Karpas-422 (cell line): ENCODE measurements at regions not wholly inside any gene's neighbourhood (a gene's known extent, or its start where the extent isn't known, plus 50 kb on each side); places are given as distances from the start of the nearest gene placed in this dataset.

Experiments used
- DNase-seq: peaks from one replicate; pipeline ENCODE4 v3.0.0-alpha.2; 2015
- H2AFZ ChIP-seq: fragments of 200-600 bp; sonication (generic); 2 replicates; pipeline ENCODE4 v1.6.1; 2014; ENCODE audit warnings: antibody characterized with exemption, low read length, mixed read lengths
- H3K27ac ChIP-seq: fragments of 200-600 bp; sonication (generic); 2 replicates; pipeline ENCODE4 v1.5.1; 2014; ENCODE audit warnings: mild to moderate bottlenecking, low read length, moderate library complexity
- H3K27me3 ChIP-seq: fragments of 200-600 bp; sonication (generic); 2 replicates; pipeline ENCODE4 v1.6.1; 2014; ENCODE audit warnings: low read length, mixed read lengths
- H3K36me3 ChIP-seq: fragments of 200-600 bp; sonication (generic); 2 replicates; pipeline ENCODE4 v1.6.1; 2014; ENCODE audit warnings: low read length, mixed read lengths; ENCODE audit not compliant: insufficient read depth
- H3K4me1 ChIP-seq: fragments of 200-600 bp; sonication (generic); 2 replicates; pipeline ENCODE4 v1.6.1; 2014; ENCODE audit warnings: mild to moderate bottlenecking, low read length, mixed read lengths
- H3K4me2 ChIP-seq: fragments of 200-600 bp; sonication (generic); 2 replicates; pipeline ENCODE4 v1.6.1; 2014; ENCODE audit warnings: low read length, low read depth, mild to moderate bottlenecking; ENCODE audit not compliant: poor library complexity, severe bottlenecking
- H3K4me3 ChIP-seq: fragments of 200-600 bp; sonication (generic); 2 replicates; pipeline ENCODE4 v1.5.1; 2014; ENCODE audit warnings: mild to moderate bottlenecking, antibody characterized with exemption, low read length, mixed read lengths
- H3K79me2 ChIP-seq: fragments of 200-600 bp; sonication (generic); 2 replicates; pipeline ENCODE4 v1.6.1; 2014; ENCODE audit warnings: mild to moderate bottlenecking, low read length, mixed read lengths
- H3K9ac ChIP-seq: fragments of 200-600 bp; sonication (generic); 2 replicates; pipeline ENCODE4 v1.6.0; 2014; ENCODE audit warnings: low read length
- H3K9me2 ChIP-seq: fragments of 200-600 bp; sonication (generic), shearing (Covaris generic); replicated peaks from 2 replicates; pipeline ENCODE4 v1.6.0; 2014; ENCODE audit warnings: mild to moderate bottlenecking, low read length, moderate library complexity; ENCODE audit not compliant: insufficient read depth
- H3K9me3 ChIP-seq: fragments of 300-700, 200-600 bp; sonication (generic); 2 replicates; pipeline ENCODE4 v1.6.1; 2014; ENCODE audit warnings: low read length, mixed read lengths
- H4K20me1 ChIP-seq: fragments of 200-600 bp; sonication (generic); 2 replicates; pipeline ENCODE4 v1.6.1; 2014; ENCODE audit warnings: mild to moderate bottlenecking, antibody characterized with exemption, low read length, low read depth; ENCODE audit not compliant: insufficient read depth

- Histone ChIP-seq H4K20me1 (no peaks in the 10 kb centered on the region), H3K79me2 (no peaks in the 10 kb centered on the region), H2AFZ (no peak overlapping the region), H3K36me3 (no peaks in the 10 kb centered on the region), H3K9ac (no peak overlapping the region), H3K27ac (no peak overlapping the region), H3K9me3 (no peaks in the 10 kb centered on the region), H3K4me1 (no peaks in the 10 kb centered on the region), H3K4me2 (no peak overlapping the region), H3K9me2 (no peaks in the 10 kb centered on the region), H3K4me3 (no peak overlapping the region), H3K27me3 (no peaks in the 10 kb centered on the region)
- DNase-seq, result no peak
Measured at GRCh38 chr9:7354704-7355103, 444.9 kb downstream of the DMAC1 start.

- Histone ChIP-seq H3K9ac (no peak overlapping the region), H3K27me3 (no peaks in the 10 kb centered on the region), H3K4me2 (no peak overlapping the region), H3K4me3 (no peak overlapping the region), H2AFZ (no peak overlapping the region), H3K9me2 (no peaks in the 10 kb centered on the region), H3K9me3 (no peaks in the 10 kb centered on the region), H3K79me2 (no peaks in the 10 kb centered on the region), H3K36me3 (no peaks in the 10 kb centered on the region), H4K20me1 (no peaks in the 10 kb centered on the region), H3K4me1 (no peaks in the 10 kb centered on the region), H3K27ac (no peak overlapping the region)
- DNase-seq, result no peak
Measured at GRCh38 chr9:7348692-7349091, 450.9 kb downstream of the DMAC1 start.

GRCh38 chr9:7347556-7347955 is 452.0 kb downstream of the DMAC1 start:
- H3K9me3 ChIP-seq, result no peaks in the 10 kb centered on the region
- H3K36me3 ChIP-seq, result no peaks in the 10 kb centered on the region
- no peak overlapping the region for H3K27ac ChIP-seq
- no peaks in the 10 kb centered on the region for H3K79me2 ChIP-seq
- no peak overlapping the region for H2AFZ ChIP-seq
- H3K9me2 ChIP-seq, result no peaks in the 10 kb centered on the region
- no peak overlapping the region for H3K9ac ChIP-seq
- no peak overlapping the region for H3K4me2 ChIP-seq
- H4K20me1 ChIP-seq, result no peaks in the 10 kb centered on the region
- no peak overlapping the region for H3K4me3 ChIP-seq
- H3K27me3 ChIP-seq, result no peaks in the 10 kb centered on the region
- DNase-seq, result no peak
- no peaks in the 10 kb centered on the region for H3K4me1 ChIP-seq

- no peak overlapping the region for H3K4me2 ChIP-seq
- H2AFZ ChIP-seq, result no peak overlapping the region
- H3K79me2 ChIP-seq, result no peaks in the 10 kb centered on the region
Measured at GRCh38 chr9:7346144-7346543, 453.4 kb downstream of the DMAC1 start.

GRCh38 chr9:7342736-7343135 is 456.8 kb downstream of the DMAC1 start:
- no peak overlapping the region for H2AFZ ChIP-seq
- no peak overlapping the region for H3K4me3 ChIP-seq
- H3K4me2 ChIP-seq, result no peak overlapping the region
- no peaks in the 10 kb centered on the region for H3K27me3 ChIP-seq
- H3K9me3 ChIP-seq, result no peaks in the 10 kb centered on the region
- no peaks in the 10 kb centered on the region for H4K20me1 ChIP-seq
- no peak for DNase-seq
- no peaks in the 10 kb centered on the region for H3K36me3 ChIP-seq
- H3K4me1 ChIP-seq, result no peaks in the 10 kb centered on the region
- H3K79me2 ChIP-seq, result no peaks in the 10 kb centered on the region
- H3K9ac ChIP-seq, result no peak overlapping the region
- H3K27ac ChIP-seq, result no peak overlapping the region
- no peaks in the 10 kb centered on the region for H3K9me2 ChIP-seq

More at GRCh38 chr9:7346144-7346543, 453.4 kb downstream of the DMAC1 start:
- H3K4me3 ChIP-seq, result no peak overlapping the region
- H4K20me1 ChIP-seq, result no peaks in the 10 kb centered on the region
- H3K27ac ChIP-seq, result no peak overlapping the region
- H3K9me3 ChIP-seq, result no peaks in the 10 kb centered on the region
- H3K36me3 ChIP-seq, result no peaks in the 10 kb centered on the region
- DNase-seq, result no peak
- H3K9ac ChIP-seq, result no peak overlapping the region
- H3K9me2 ChIP-seq, result no peaks in the 10 kb centered on the region
- no peaks in the 10 kb centered on the region for H3K27me3 ChIP-seq
- H3K4me1 ChIP-seq, result no peaks in the 10 kb centered on the region

- DNase-seq, result peak; percentile 54
- no peak overlapping the region for H3K4me2 ChIP-seq
- H3K9me3 ChIP-seq, result no peaks in the 10 kb centered on the region
- H2AFZ ChIP-seq, result no peak overlapping the region
- no peaks in the 10 kb centered on the region for H4K20me1 ChIP-seq
- no peak overlapping the region for H3K4me3 ChIP-seq
- H3K79me2 ChIP-seq, result no peaks in the 10 kb centered on the region
- no peaks in the 10 kb centered on the region for H3K4me1 ChIP-seq
- no peak overlapping the region for H3K9ac ChIP-seq
- H3K36me3 ChIP-seq, result no peaks in the 10 kb centered on the region
- H3K27ac ChIP-seq, result no peak overlapping the region
- no peaks in the 10 kb centered on the region for H3K27me3 ChIP-seq
- H3K9me2 ChIP-seq, result no peaks in the 10 kb centered on the region
Measured at GRCh38 chr9:7342229-7342628, 457.3 kb downstream of the DMAC1 start.

- no peak for DNase-seq
- no peaks in the 10 kb centered on the region for H3K9me2 ChIP-seq
- no peaks in the 10 kb centered on the region for H3K27me3 ChIP-seq
- no peaks in the 10 kb centered on the region for H3K79me2 ChIP-seq
- H3K4me3 ChIP-seq, result no peak overlapping the region
- H2AFZ ChIP-seq, result no peak overlapping the region
- H3K36me3 ChIP-seq, result no peaks in the 10 kb centered on the region
- H4K20me1 ChIP-seq, result no peaks in the 10 kb centered on the region
- no peak overlapping the region for H3K27ac ChIP-seq
- no peaks in the 10 kb centered on the region for H3K4me1 ChIP-seq
- no peaks in the 10 kb centered on the region for H3K9me3 ChIP-seq
- no peak overlapping the region for H3K9ac ChIP-seq
- H3K4me2 ChIP-seq, result no peak overlapping the region
Measured at GRCh38 chr9:7341571-7341970, 458.0 kb downstream of the DMAC1 start.

GRCh38 chr9:7340451-7340850 is 459.1 kb downstream of the DMAC1 start:
- no peaks in the 10 kb centered on the region for H4K20me1 ChIP-seq
- H3K9ac ChIP-seq, result no peak overlapping the region
- H3K36me3 ChIP-seq, result no peaks in the 10 kb centered on the region
- H3K79me2 ChIP-seq, result no peaks in the 10 kb centered on the region
- DNase-seq, result no peak
- H3K9me2 ChIP-seq, result no peaks in the 10 kb centered on the region
- H3K27me3 ChIP-seq, result no peaks in the 10 kb centered on the region
- H3K9me3 ChIP-seq, result no peaks in the 10 kb centered on the region
- no peak overlapping the region for H3K4me2 ChIP-seq
- H2AFZ ChIP-seq, result no peak overlapping the region
- no peak overlapping the region for H3K27ac ChIP-seq
- no peaks in the 10 kb centered on the region for H3K4me1 ChIP-seq
- H3K4me3 ChIP-seq, result no peak overlapping the region
